Skeletal muscle satellite cell (primary cell): ENCODE measurements at regions not wholly inside any gene's neighbourhood (a gene's known extent, or its start where the extent isn't known, plus 50 kb on each side); places are given as distances from the start of the nearest gene placed in this dataset.

Source experiments
- H3K27me3 ChIP-seq: 2 replicates; pipeline ENCODE4 v1.7.0; 2013; ENCODE audit warnings: low read length; ENCODE audit not compliant: control insufficient read depth, insufficient read depth
- H3K36me3 ChIP-seq: 2 replicates; pipeline ENCODE4 v1.7.0; 2013; ENCODE audit warnings: mild to moderate bottlenecking, control low read depth, low read length; ENCODE audit not compliant: insufficient read depth
- H3K4me1 ChIP-seq: 2 replicates; pipeline ENCODE4 v1.7.0; 2013; ENCODE audit warnings: low read length; ENCODE audit not compliant: control insufficient read depth, insufficient read depth
- H3K4me2 ChIP-seq: 2 replicates; pipeline ENCODE4 v1.7.0; 2013; ENCODE audit warnings: mild to moderate bottlenecking, low read length
- H3K4me3 ChIP-seq: 2 replicates; pipeline ENCODE4 v1.7.0; 2013; ENCODE audit warnings: low read length
- H3K9ac ChIP-seq: 2 replicates; pipeline ENCODE4 v1.7.0; 2013; ENCODE audit warnings: mild to moderate bottlenecking, low read depth, low read length, moderate library complexity
- H3K9me3 ChIP-seq: replicated peaks from 2 replicates; pipeline ENCODE4 v1.7.0; 2013; ENCODE audit warnings: mild to moderate bottlenecking, control low read depth, low read length

- H3K27me3 ChIP-seq: no peaks in the 10 kb centered on the region
- no peak overlapping the region for H3K4me2 ChIP-seq
- no peaks in the 10 kb centered on the region for H3K9me3 ChIP-seq
- peaks cover 2% of the 10 kb centered on the region for H3K4me1 ChIP-seq
- H3K4me3 ChIP-seq: no peak overlapping the region
- no peak overlapping the region for H3K9ac ChIP-seq
- H3K36me3 ChIP-seq: no peaks in the 10 kb centered on the region
These were observed 325.6 kb downstream of the TXNL1 start for GRCh38 chr18:56312551-56313335.

- Histone ChIP-seq H3K9me3 (no peaks in the 10 kb centered on the region), H3K36me3 (no peaks in the 10 kb centered on the region), H3K4me1 (peaks cover 3% of the 10 kb centered on the region), H3K27me3 (no peaks in the 10 kb centered on the region), H3K4me3 (no peak overlapping the region), H3K9ac (no peak overlapping the region), H3K4me2 (no peak overlapping the region)
These were observed 329.3 kb downstream of the TXNL1 start for GRCh38 chr18:56309104-56309503.

- no peaks in the 10 kb centered on the region for H3K9me3 ChIP-seq
- no peaks in the 10 kb centered on the region for H3K27me3 ChIP-seq
- no peak overlapping the region for H3K9ac ChIP-seq
- H3K36me3 ChIP-seq: no peaks in the 10 kb centered on the region
- peaks cover 3% of the 10 kb centered on the region for H3K4me1 ChIP-seq
- no peak overlapping the region for H3K4me3 ChIP-seq
- H3K4me2 ChIP-seq: no peak overlapping the region
These were observed 330.8 kb downstream of the TXNL1 start for GRCh38 chr18:56307354-56308170.

GRCh38 chr18:56306797-56307196, 331.6 kb downstream of the TXNL1 start:
- Histone ChIP-seq H3K4me3 (no peak overlapping the region), H3K36me3 (no peaks in the 10 kb centered on the region), H3K27me3 (no peaks in the 10 kb centered on the region), H3K4me2 (no peak overlapping the region), H3K9ac (no peak overlapping the region), H3K4me1 (peaks cover 3% of the 10 kb centered on the region), H3K9me3 (no peaks in the 10 kb centered on the region)

GRCh38 chr18:56305583-56305982, 332.8 kb downstream of the TXNL1 start:
- H3K9ac ChIP-seq: no peak overlapping the region

GRCh38 chr18:56302156-56302555, 336.2 kb downstream of the TXNL1 start:
- peaks cover 18% of the 10 kb centered on the region for H3K4me1 ChIP-seq
- no peak overlapping the region for H3K4me2 ChIP-seq
- H3K9me3 ChIP-seq: no peaks in the 10 kb centered on the region
- no peak overlapping the region for H3K9ac ChIP-seq
- H3K4me3 ChIP-seq: no peak overlapping the region
- H3K27me3 ChIP-seq: no peaks in the 10 kb centered on the region
- no peaks in the 10 kb centered on the region for H3K36me3 ChIP-seq

More at GRCh38 chr18:56305583-56305982, 332.8 kb downstream of the TXNL1 start:
- H3K36me3 ChIP-seq: no peaks in the 10 kb centered on the region
- peaks cover 3% of the 10 kb centered on the region for H3K4me1 ChIP-seq
- H3K27me3 ChIP-seq: no peaks in the 10 kb centered on the region
- H3K9me3 ChIP-seq: no peaks in the 10 kb centered on the region
- no peak overlapping the region for H3K4me2 ChIP-seq
- no peak overlapping the region for H3K4me3 ChIP-seq

- Histone ChIP-seq H3K27me3 (no peaks in the 10 kb centered on the region), H3K4me1 (peaks cover 14% of the 10 kb centered on the region), H3K4me2 (no peak overlapping the region), H3K4me3 (no peak overlapping the region), H3K9me3 (no peaks in the 10 kb centered on the region), H3K36me3 (no peaks in the 10 kb centered on the region), H3K9ac (no peak overlapping the region)
These were observed 338.7 kb downstream of the TXNL1 start for GRCh38 chr18:56299740-56300139.

GRCh38 chr18:56298935-56299334, 339.5 kb downstream of the TXNL1 start:
- H3K27me3 ChIP-seq: no peaks in the 10 kb centered on the region
- peaks cover 14% of the 10 kb centered on the region for H3K4me1 ChIP-seq
- H3K9ac ChIP-seq: no peak overlapping the region
- no peak overlapping the region for H3K4me2 ChIP-seq
- H3K36me3 ChIP-seq: no peaks in the 10 kb centered on the region
- H3K9me3 ChIP-seq: no peaks in the 10 kb centered on the region
- no peak overlapping the region for H3K4me3 ChIP-seq

- Histone ChIP-seq H3K9me3 (no peaks in the 10 kb centered on the region), H3K4me3 (no peak overlapping the region), H3K27me3 (no peaks in the 10 kb centered on the region), H3K4me2 (no peak overlapping the region), H3K36me3 (no peaks in the 10 kb centered on the region), H3K4me1 (peaks cover 14% of the 10 kb centered on the region), H3K9ac (no peak overlapping the region)
These were observed 342.0 kb downstream of the TXNL1 start for GRCh38 chr18:56296381-56296780.

- no peaks in the 10 kb centered on the region for H3K9me3 ChIP-seq
- H3K4me3 ChIP-seq: no peak overlapping the region
- H3K4me1 ChIP-seq: peaks cover 12% of the 10 kb centered on the region
- no peak overlapping the region for H3K4me2 ChIP-seq
- no peaks in the 10 kb centered on the region for H3K36me3 ChIP-seq
- no peak overlapping the region for H3K9ac ChIP-seq
- no peaks in the 10 kb centered on the region for H3K27me3 ChIP-seq
These were observed 343.8 kb downstream of the TXNL1 start for GRCh38 chr18:56294484-56295183.

- Histone ChIP-seq H3K9ac (no peak overlapping the region), H3K9me3 (no peaks in the 10 kb centered on the region), H3K4me1 (peaks cover 9% of the 10 kb centered on the region)
These were observed 347.1 kb downstream of the TXNL1 start for GRCh38 chr18:56291294-56291693.

More at GRCh38 chr18:56291294-56291693, 347.1 kb downstream of the TXNL1 start:
- no peak overlapping the region for H3K4me2 ChIP-seq
- no peaks in the 10 kb centered on the region for H3K27me3 ChIP-seq
- no peaks in the 10 kb centered on the region for H3K36me3 ChIP-seq
- H3K4me3 ChIP-seq: no peak overlapping the region
